HepG2 (cell line): ENCODE measurements at regions not wholly inside any gene's neighbourhood (a gene's known extent, or its start where the extent isn't known, plus 50 kb on each side); places are given as distances from the start of the nearest gene placed in this dataset.

Experiments
- ATAC-seq: fragments of 200-7000 bp; cut with Tn5 transposase; 3 replicates; pipeline ENCODE4 v1.9.1; 2020; ENCODE audit warnings: mild to moderate bottlenecking, moderate library complexity
- BruUV-seq: library from RNA; stranded (reverse); fragments of 400-500 nt; replicated peaks from 2 replicates; lab custom pipeline; 2021; lab: Mats Ljungman, UMichigan
- CTCF ChIA-PET: fragments of 300-600 bp; formaldehyde crosslinking; extraction: SDS; loops from one replicate; lab custom pipeline; 2021; ENCODE audit warnings: low total read pairs, inconsistent platforms, low intra/inter-chr PET ratio; lab: Yijun Ruan, JAX
- POLR2A ChIA-PET: fragments of 350-600 bp; sonication (Branson Sonifier 250); formaldehyde crosslinking; loops from one replicate; lab custom pipeline; 2020; ENCODE audit warnings: antibody characterized with exemption, inconsistent platforms; lab: Yijun Ruan, JAX
- DNase-seq: peaks from one replicate; pipeline ENCODE4 v3.0.0-alpha.2; 2015; ENCODE audit warnings: low spot score
- FAIRE-seq: peaks from 3 replicates; lab custom pipeline; 2011; peaks lifted over from hg19 to GRCh38; lab: Jason Lieb, UNC
- H2AFZ ChIP-seq: one replicate; pipeline ENCODE4 v1.6.1; 2011; ENCODE audit warnings: low read length, inconsistent platforms
- H3K27ac ChIP-seq: fragments of 300-600 bp; 3 replicates; pipeline ENCODE4 v1.8.0; 2011; ENCODE audit warnings: mixed run types, mild to moderate bottlenecking, mixed read lengths, low read length, inconsistent platforms; ENCODE audit not compliant: insufficient read depth; ENCODE audit errors: extremely low read length
- H3K27me3 ChIP-seq, 2 experiments: fragments of 200-600 bp in 1 of 2; 2 replicates in 1 of 2; 3 replicates in 1 of 2; pipeline versions ENCODE4 v1.6.0 to v1.8.0; 2011; ENCODE audit warnings: low read length in 2 of 2, mild to moderate bottlenecking in 2 of 2, moderate library complexity in 2 of 2, inconsistent platforms in 1 of 2; ENCODE audit not compliant: insufficient read depth in 2 of 2, control insufficient read depth in 1 of 2
- H3K36me3 ChIP-seq, 2 experiments: fragments of 200-600 bp in 1 of 2; replicated peaks in 1 of 2; 2 replicates in 1 of 2; 3 replicates in 1 of 2; pipeline versions ENCODE4 v1.5.1 to v1.8.0; 2011; ENCODE audit warnings: low read length in 2 of 2, inconsistent platforms in 1 of 2; ENCODE audit not compliant: insufficient read depth in 2 of 2, control insufficient read depth in 1 of 2
- H3K4me1 ChIP-seq: 2 replicates; pipeline ENCODE4 v1.5.1; 2012; ENCODE audit warnings: low read length, inconsistent platforms; ENCODE audit not compliant: insufficient read depth
- H3K4me2 ChIP-seq: 2 replicates; pipeline ENCODE4 v1.6.0; 2011; ENCODE audit warnings: low read depth, low read length, inconsistent platforms
- H3K4me3 ChIP-seq, 3 experiments: fragments of 200-600 bp in 1 of 3; sonication (generic), shearing (Covaris generic) in 1 of 3; replicated peaks in 1 of 3; 2 replicates each; pipeline ENCODE4 v1.5.1; 2011 to 2016; ENCODE audit warnings: low read length in 3 of 3, inconsistent platforms in 2 of 3, low read depth in 2 of 3, mild to moderate bottlenecking in 2 of 3, control low read depth in 1 of 3, mixed read lengths in 1 of 3; ENCODE audit not compliant: insufficient read depth in 1 of 3
- H3K79me2 ChIP-seq: one replicate; pipeline ENCODE4 v1.6.1; 2011; ENCODE audit warnings: low read length, inconsistent platforms; ENCODE audit not compliant: insufficient read depth
- H3K9ac ChIP-seq: 2 replicates; pipeline ENCODE4 v1.6.0; 2011; ENCODE audit warnings: mild to moderate bottlenecking, low read depth, low read length, inconsistent platforms; ENCODE audit not compliant: insufficient read depth
- H3K9me3 ChIP-seq: 2 replicates; pipeline ENCODE4 v1.5.1; 2012; ENCODE audit warnings: mild to moderate bottlenecking, low read length
- H4K20me1 ChIP-seq: 2 replicates; pipeline ENCODE4 v1.6.0; 2011; ENCODE audit warnings: inconsistent platforms, mild to moderate bottlenecking, low read length, moderate library complexity; ENCODE audit not compliant: insufficient read depth
- CBX1 ChIP-seq: IDR thresholded peaks from one replicate; pipeline ENCODE4 v1.6.1; 2016; ENCODE audit warnings: antibody characterized with exemption, low read depth
- E2F1 ChIP-seq: sonication (generic); formaldehyde crosslinking; IDR thresholded peaks from 2 replicates; pipeline ENCODE4 v1.5.0; 2020; ENCODE audit warnings: missing genetic modification reagents
- GATAD2A ChIP-seq: IDR thresholded peaks from 2 replicates; pipeline ENCODE4 v1.6.1; 2016
- ONECUT2 ChIP-seq: sonication (generic); formaldehyde crosslinking; IDR thresholded peaks from 2 replicates; pipeline ENCODE4 v1.4.0; 2020; ENCODE audit warnings: missing genetic modification reagents
- PHF21A ChIP-seq: sonication (generic); formaldehyde crosslinking; IDR thresholded peaks from 2 replicates; pipeline ENCODE4 v1.5.0; 2020; ENCODE audit warnings: mild to moderate bottlenecking, missing genetic modification reagents
- PTBP1 ChIP-seq: fragments of 200-400 bp; formaldehyde crosslinking; IDR thresholded peaks from 2 replicates; pipeline ENCODE4 v1.6.1; 2018; ENCODE audit warnings: low read length, low read depth; ENCODE audit not compliant: poor library complexity, severe bottlenecking
- RAD51 ChIP-seq: fragments of 450-650 bp; IDR thresholded peaks from 2 replicates; pipeline ENCODE4 v1.6.1; 2016; ENCODE audit warnings: borderline replicate concordance
- RBAK ChIP-seq: sonication (generic); formaldehyde crosslinking; IDR thresholded peaks from 2 replicates; pipeline ENCODE4 v1.5.1; 2020; ENCODE audit warnings: mild to moderate bottlenecking, missing genetic modification reagents
- SMAD1 ChIP-seq: sonication (generic); formaldehyde crosslinking; IDR thresholded peaks from 2 replicates; pipeline ENCODE4 v1.4.0; 2020; ENCODE audit warnings: missing genetic modification reagents, low read depth, mild to moderate bottlenecking, borderline replicate concordance
- SNAPC4 ChIP-seq: sonication (generic); formaldehyde crosslinking; IDR thresholded peaks from 2 replicates; pipeline ENCODE4 v1.4.0; 2020; ENCODE audit warnings: mild to moderate bottlenecking, missing genetic modification reagents
- ZNF12 ChIP-seq: sonication (generic); formaldehyde crosslinking; IDR thresholded peaks from 2 replicates; pipeline ENCODE4 v1.5.0; 2020; ENCODE audit warnings: missing genetic modification reagents
- ZNF207 ChIP-seq: fragments of 450-650 bp; IDR thresholded peaks from 2 replicates; pipeline ENCODE4 v1.6.1; 2016; ENCODE audit warnings: antibody characterized with exemption, borderline replicate concordance
- ZNF607 ChIP-seq: sonication (generic); formaldehyde crosslinking; IDR thresholded peaks from 2 replicates; pipeline ENCODE4 v1.5.1; 2020; ENCODE audit warnings: missing genetic modification reagents, mild to moderate bottlenecking, borderline replicate concordance
- ZNF644 ChIP-seq: IDR thresholded peaks from 2 replicates; pipeline ENCODE4 v1.6.1; 2016; ENCODE audit warnings: low read depth
- ZNF703 ChIP-seq: sonication (generic); formaldehyde crosslinking; IDR thresholded peaks from 2 replicates; pipeline ENCODE4 v1.5.1; 2020; ENCODE audit warnings: missing genetic modification reagents, mild to moderate bottlenecking, moderate library complexity, borderline replicate concordance
- WGBS: methylation state at CpG from one replicate; pipeline ENCODE4 v1.1.6; 2017; ENCODE audit warnings: low lambda C conversion rate; 5-methylcytosine and 5-hydroxymethylcytosine counted together
- in situ Hi-C: cut with HindIII; loops from 2 replicates; pipeline ENCODE4 v1.10.0; 2017; ENCODE audit warnings: low pct_unique_long_range_greater_than_20kb; ENCODE audit not compliant: extremely low pct_ligation_motif_present
- intact Hi-C: fragments of 100-400 bp; cut with micrococcal nuclease; formaldehyde crosslinking; loops from one replicate; pipeline ENCODE4 v1.10.0; 2022; ENCODE audit not compliant: unreplicated experiment
- TF ChIP-seq, protein P1 (sequence below): sonication (generic); formaldehyde crosslinking; IDR thresholded peaks from 2 replicates; pipeline ENCODE4 v1.4.0; 2020; ENCODE audit warnings: mild to moderate bottlenecking, missing genetic modification reagents

DNA sequence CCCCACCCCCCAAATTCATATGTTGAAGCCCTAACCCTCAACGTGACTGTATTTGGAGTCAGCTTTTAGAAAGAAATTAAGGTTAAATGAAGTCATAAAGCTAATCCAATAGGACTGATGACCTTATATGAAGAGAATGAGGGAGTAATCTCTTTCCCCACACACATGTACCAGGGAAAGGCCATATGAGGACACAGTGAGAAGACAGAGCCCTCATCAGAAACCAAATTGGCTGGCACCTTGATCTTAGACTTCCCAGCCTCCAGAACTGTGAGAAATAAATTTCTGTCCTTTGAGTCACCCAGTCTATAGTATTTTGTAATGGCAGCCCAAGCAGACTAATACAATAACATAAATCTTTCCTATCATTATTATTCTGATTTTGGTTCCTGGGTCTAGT is 194.7 kb upstream of the NANOGP8 start (continued):
- no peak for TF ChIP-seq PTBP1

GRCh38 chr15:35271371-35272043 is 186.4 kb upstream of the NANOGP8 start:
- Histone ChIP-seq H3K4me1 (peaks cover 11% of the 10 kb centered on the region; the same call in 1 of the 2 replicates), H3K9ac (no peak overlapping the region), H2AFZ (no peak overlapping the region), H3K36me3 (no peaks in the 10 kb centered on the region), H3K27ac (peak overlapping the region; percentile 42), H3K4me2 (peak overlapping the region; percentile 47; the same call in 1 of the 2 replicates), H3K79me2 (no peaks in the 10 kb centered on the region), H3K9me3 (no peaks in the 10 kb centered on the region), H4K20me1 (no peaks in the 10 kb centered on the region), H3K4me3 (no peak overlapping the region), H3K27me3 (no peaks in the 10 kb centered on the region)
- ChIA-PET CTCF (no interaction called here), POLR2A (no interaction called here)
- WGBS = 7% methylated on average over 4 of the region's 4 CpGs
- ATAC-seq (peak; percentile 85), FAIRE-seq (no peak), DNase-seq (no peak)
- intact Hi-C loops (no loop called here), in situ Hi-C loops (no loop called here)
- no TSS peak for BruUV-seq
- TF ChIP-seq SNAPC4 (CRISPR knock-in tag) (no peak), ZNF607 (CRISPR knock-in tag) (no peak), ZNF207 (no peak), E2F1 (CRISPR knock-in tag) (no peak), RBAK (CRISPR knock-in tag) (no peak), RAD51 (no peak), ZNF12 (CRISPR knock-in tag) (peak; percentile 84), ZNF644 (0 out of 2 replicates have a peak, but pooled peaks have one; percentile 19), ZNF703 (CRISPR knock-in tag) (no peak), ONECUT2 (CRISPR knock-in tag) (no peak), SMAD1 (no peak), PHF21A (no peak), CBX1 (no peak), GATAD2A (CRISPR knock-in tag) (no peak)
- TF ChIP-seq, protein P1, sequence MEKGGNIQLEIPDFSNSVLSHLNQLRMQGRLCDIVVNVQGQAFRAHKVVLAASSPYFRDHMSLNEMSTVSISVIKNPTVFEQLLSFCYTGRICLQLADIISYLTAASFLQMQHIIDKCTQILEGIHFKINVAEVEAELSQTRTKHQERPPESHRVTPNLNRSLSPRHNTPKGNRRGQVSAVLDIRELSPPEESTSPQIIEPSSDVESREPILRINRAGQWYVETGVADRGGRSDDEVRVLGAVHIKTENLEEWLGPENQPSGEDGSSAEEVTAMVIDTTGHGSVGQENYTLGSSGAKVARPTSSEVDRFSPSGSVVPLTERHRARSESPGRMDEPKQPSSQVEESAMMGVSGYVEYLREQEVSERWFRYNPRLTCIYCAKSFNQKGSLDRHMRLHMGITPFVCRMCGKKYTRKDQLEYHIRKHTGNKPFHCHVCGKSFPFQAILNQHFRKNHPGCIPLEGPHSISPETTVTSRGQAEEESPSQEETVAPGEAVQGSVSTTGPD (CRISPR knock-in tag) = no peak
